ENCODE measurements at regions not wholly inside any gene's neighbourhood (a gene's known extent, or its start where the extent isn't known, plus 50 kb on each side); places are given as distances from the start of the nearest gene placed in this dataset.

- ChIA-PET POLR2A (no interaction called here), CTCF (no interaction called here)
- ATAC-seq (ENCODE audit: low read depth) (no peak), DNase-seq (no peak)
- no peaks in the 10 kb centered on the region for H3K36me3 Mint-ChIP-seq (ENCODE audit: low read depth)
- H3K9me3 Mint-ChIP-seq, result peaks cover 3% of the 10 kb centered on the region
- H3K4me3 Mint-ChIP-seq, result no peak overlapping the region
- H3K27me3 Mint-ChIP-seq, result no peaks in the 10 kb centered on the region
- intact Hi-C loops (cut with micrococcal nuclease), result no loop called here
- no peak overlapping the region for H3K27ac Mint-ChIP-seq
- H3K4me1 Mint-ChIP-seq, result no peaks in the 10 kb centered on the region
- no peak for TF ChIP-seq CTCF (IDR thresholded peaks at IDR 0.05)
Measured at GRCh38 chr5:105903069-105903468, 1767.7 kb downstream of the EFNA5 start.

GRCh38 chr5:105899726-105900125 is 1771.0 kb downstream of the EFNA5 start:
- no peaks in the 10 kb centered on the region for H3K4me1 Mint-ChIP-seq
- ChIA-PET CTCF (no interaction called here), POLR2A (no interaction called here)
- TF ChIP-seq CTCF (IDR thresholded peaks at IDR 0.05), result no peak
- ATAC-seq (ENCODE audit: low read depth) (no peak), DNase-seq (no peak)
- intact Hi-C loops (cut with micrococcal nuclease), result no loop called here
- peaks cover 3% of the 10 kb centered on the region for H3K9me3 Mint-ChIP-seq
- no peaks in the 10 kb centered on the region for H3K36me3 Mint-ChIP-seq (ENCODE audit: low read depth)
- no peaks in the 10 kb centered on the region for H3K27me3 Mint-ChIP-seq
- no peak overlapping the region for H3K27ac Mint-ChIP-seq
- no peak overlapping the region for H3K4me3 Mint-ChIP-seq

- H3K36me3 Mint-ChIP-seq (ENCODE audit: low read depth), result no peaks in the 10 kb centered on the region
- no peaks in the 10 kb centered on the region for H3K27me3 Mint-ChIP-seq
- ChIA-PET POLR2A (no interaction called here), CTCF (no interaction called here)
- intact Hi-C loops (cut with micrococcal nuclease), result no loop called here
- no peak for TF ChIP-seq CTCF (IDR thresholded peaks at IDR 0.05)
- ATAC-seq (ENCODE audit: low read depth) (no peak), DNase-seq (no peak)
- H3K9me3 Mint-ChIP-seq, result peaks cover 3% of the 10 kb centered on the region
- no peak overlapping the region for H3K4me3 Mint-ChIP-seq
- no peak overlapping the region for H3K27ac Mint-ChIP-seq
- H3K4me1 Mint-ChIP-seq, result no peaks in the 10 kb centered on the region
Measured at GRCh38 chr5:105898183-105898582, 1772.6 kb downstream of the EFNA5 start.

- ATAC-seq (ENCODE audit: low read depth) (no peak), DNase-seq (no peak)
- H3K4me1 Mint-ChIP-seq, result no peaks in the 10 kb centered on the region
- POLR2A ChIA-PET, result no interaction called here
- TF ChIP-seq CTCF (IDR thresholded peaks at IDR 0.05), result no peak
- H3K9me3 Mint-ChIP-seq, result peaks cover 2% of the 10 kb centered on the region
- no peaks in the 10 kb centered on the region for H3K27me3 Mint-ChIP-seq
- no peak overlapping the region for H3K27ac Mint-ChIP-seq
- CTCF ChIA-PET, result no interaction called here
- H3K4me3 Mint-ChIP-seq, result no peak overlapping the region
- intact Hi-C loops (cut with micrococcal nuclease), result no loop called here
- H3K36me3 Mint-ChIP-seq (ENCODE audit: low read depth), result no peaks in the 10 kb centered on the region
Measured at GRCh38 chr5:105885266-105885665, 1785.5 kb downstream of the EFNA5 start.

GRCh38 chr5:105882956-105883481 is 1787.7 kb downstream of the EFNA5 start:
- ChIA-PET CTCF (no interaction called here), POLR2A (no interaction called here)
- no peaks in the 10 kb centered on the region for H3K27me3 Mint-ChIP-seq
- peaks cover 2% of the 10 kb centered on the region for H3K9me3 Mint-ChIP-seq
- H3K4me3 Mint-ChIP-seq, result no peak overlapping the region
- no peaks in the 10 kb centered on the region for H3K36me3 Mint-ChIP-seq (ENCODE audit: low read depth)
- ATAC-seq (ENCODE audit: low read depth) (no peak), DNase-seq (no peak)
- no peak overlapping the region for H3K27ac Mint-ChIP-seq
- no peaks in the 10 kb centered on the region for H3K4me1 Mint-ChIP-seq
- no peak for TF ChIP-seq CTCF (IDR thresholded peaks at IDR 0.05)
- intact Hi-C loops (cut with micrococcal nuclease), result no loop called here

Data from activated B cell treated with CpG ODN at 0.5 μM for 24 hours (primary cell).